ENCODE measurements at regions not wholly inside any gene's neighbourhood (a gene's known extent, or its start where the extent isn't known, plus 50 kb on each side); places are given as distances from the start of the nearest gene placed in this dataset.
"Not testable (repeated sequence)": the region's sequence is repeated elsewhere in the genome, so short reads cannot be mapped to it uniquely, and the experiment has no call there.

GRCh38 chr5:16987776-16988175 lies 51.7 kb upstream of the MYO10 start:
- no peak for DNase-seq (ENCODE audit: low spot score)
- intact Hi-C loops (cut with DNase I) = no loop called here

GRCh38 chr5:16990817-16991520 lies 54.9 kb upstream of the MYO10 start:
- DNase-seq (ENCODE audit: low spot score); intact Hi-C loops (cut with DNase I): not testable (repeated sequence)

- intact Hi-C loops (cut with DNase I) = no loop called here
- no peak for DNase-seq (ENCODE audit: low spot score)
Measured at GRCh38 chr5:16992006-16992405, 55.9 kb upstream of the MYO10 start.

- intact Hi-C loops (cut with DNase I) = no loop called here
- DNase-seq (ENCODE audit: low spot score) = no peak
Measured at GRCh38 chr5:16992444-16992843, 56.4 kb upstream of the MYO10 start.

GRCh38 chr5:16994565-16994964 lies 58.5 kb upstream of the MYO10 start:
- intact Hi-C loops (cut with DNase I) = no loop called here
- DNase-seq (ENCODE audit: low spot score) = no peak

GRCh38 chr5:16995372-16995771 lies 59.3 kb upstream of the MYO10 start:
- intact Hi-C loops (cut with DNase I) = no loop called here
- no peak for DNase-seq (ENCODE audit: low spot score)

GRCh38 chr5:17000291-17000939 lies 64.3 kb upstream of the MYO10 start:
- no peak for DNase-seq (ENCODE audit: low spot score)
- intact Hi-C loops (cut with DNase I) = no loop called here

- no peak for DNase-seq (ENCODE audit: low spot score)
- intact Hi-C loops (cut with DNase I) = no loop called here
Measured at GRCh38 chr5:17001428-17001827, 65.3 kb upstream of the MYO10 start.

- DNase-seq (ENCODE audit: low spot score) = no peak
- intact Hi-C loops (cut with DNase I) = no loop called here
Measured at GRCh38 chr5:17004441-17005106, 68.5 kb upstream of the MYO10 start.

GRCh38 chr5:17005107-17005828 lies 69.2 kb upstream of the MYO10 start:
- intact Hi-C loops (cut with DNase I) = no loop called here
- DNase-seq (ENCODE audit: low spot score) = no peak

- intact Hi-C loops (cut with DNase I) = no loop called here
Measured at GRCh38 chr5:17012289-17012688, 76.2 kb upstream of the MYO10 start.

GRCh38 chr5:17014686-17015085 lies 78.6 kb upstream of the MYO10 start:
- intact Hi-C loops (cut with DNase I) = no loop called here
- DNase-seq (ENCODE audit: low spot score) = no peak

More at GRCh38 chr5:17012289-17012688, 76.2 kb upstream of the MYO10 start:
- DNase-seq (ENCODE audit: low spot score) = no peak

- no peak for DNase-seq (ENCODE audit: low spot score)
- intact Hi-C loops (cut with DNase I) = no loop called here
Measured at GRCh38 chr5:17018871-17019270, 82.8 kb upstream of the MYO10 start.

GRCh38 chr5:17019324-17019723 lies 83.2 kb upstream of the MYO10 start:
- no peak for DNase-seq (ENCODE audit: low spot score)
- intact Hi-C loops (cut with DNase I) = no loop called here

GRCh38 chr5:17020678-17021601 lies 84.9 kb upstream of the MYO10 start:
- no peak for DNase-seq (ENCODE audit: low spot score)
- intact Hi-C loops (cut with DNase I) = no loop called here

GRCh38 chr5:17021602-17021932 lies 85.5 kb upstream of the MYO10 start:
- intact Hi-C loops (cut with DNase I) = no loop called here
- no peak for DNase-seq (ENCODE audit: low spot score)

- DNase-seq (ENCODE audit: low spot score) = no peak
- intact Hi-C loops (cut with DNase I) = no loop called here
Measured at GRCh38 chr5:17022296-17022695, 86.2 kb upstream of the MYO10 start.

- DNase-seq (ENCODE audit: low spot score) = no peak
- intact Hi-C loops (cut with DNase I) = no loop called here
Measured at GRCh38 chr5:17024686-17025180, 88.6 kb upstream of the MYO10 start.

GRCh38 chr5:17031659-17032277 lies 95.7 kb upstream of the MYO10 start:
- intact Hi-C loops (cut with DNase I); DNase-seq (ENCODE audit: low spot score): not testable (repeated sequence)

Measured in cardiac septum (tissue), 1 donor.